ENCODE measurements at regions not wholly inside any gene's neighbourhood (a gene's known extent, or its start where the extent isn't known, plus 50 kb on each side); places are given as distances from the start of the nearest gene placed in this dataset.
A peak's percentile ranks its signal among the peaks of the same experiment; 100 is the strongest.

GRCh38 chr6:155847711-155848110 is 392.1 kb upstream of the NOX3 start:
- no peak for TF ChIP-seq CTCF (IDR thresholded peaks at IDR 0.05; ENCODE audit: insufficient read depth, low read length, severe bottlenecking)
- no peak overlapping the region for H3K4me3 ChIP-seq (ENCODE audit: low read depth, low read length)
- DNase-seq (ENCODE audit: low read depth) (no peak), FAIRE-seq (no peak)
- no peaks in the 10 kb centered on the region for H3K27me3 ChIP-seq (ENCODE audit: control insufficient read depth, insufficient read depth, low read length)
- H3K36me3 ChIP-seq (ENCODE audit: control insufficient read depth, insufficient read depth, low read length), result no peaks in the 10 kb centered on the region

GRCh38 chr6:155837474-155837873 is 381.8 kb upstream of the NOX3 start:
- Histone ChIP-seq H3K27me3 (ENCODE audit: control insufficient read depth, insufficient read depth, low read length) (no peaks in the 10 kb centered on the region), H3K36me3 (ENCODE audit: control insufficient read depth, insufficient read depth, low read length) (no peaks in the 10 kb centered on the region), H3K4me3 (ENCODE audit: low read depth, low read length) (no peak overlapping the region)
- no peak for DNase-seq (ENCODE audit: low read depth)
- no peak for FAIRE-seq
- no peak for TF ChIP-seq CTCF (IDR thresholded peaks at IDR 0.05; ENCODE audit: insufficient read depth, low read length, severe bottlenecking)

GRCh38 chr6:155832596-155832995 is 377.0 kb upstream of the NOX3 start:
- Histone ChIP-seq H3K36me3 (ENCODE audit: control insufficient read depth, insufficient read depth, low read length) (no peaks in the 10 kb centered on the region), H3K4me3 (ENCODE audit: low read depth, low read length) (no peak overlapping the region), H3K27me3 (ENCODE audit: control insufficient read depth, insufficient read depth, low read length) (no peaks in the 10 kb centered on the region)
- DNase-seq (ENCODE audit: low read depth), result peak; percentile 47
- TF ChIP-seq CTCF (IDR thresholded peaks at IDR 0.05; ENCODE audit: insufficient read depth, low read length, severe bottlenecking), result no peak
- no peak for FAIRE-seq

GRCh38 chr6:155830531-155830930 is 374.9 kb upstream of the NOX3 start:
- TF ChIP-seq CTCF (IDR thresholded peaks at IDR 0.05; ENCODE audit: insufficient read depth, low read length, severe bottlenecking), result no peak
- FAIRE-seq (no peak), DNase-seq (ENCODE audit: low read depth) (no peak)
- Histone ChIP-seq H3K27me3 (ENCODE audit: control insufficient read depth, insufficient read depth, low read length) (no peaks in the 10 kb centered on the region), H3K4me3 (ENCODE audit: low read depth, low read length) (no peak overlapping the region), H3K36me3 (ENCODE audit: control insufficient read depth, insufficient read depth, low read length) (no peaks in the 10 kb centered on the region)

GRCh38 chr6:155829646-155830045 is 374.0 kb upstream of the NOX3 start:
- H3K4me3 ChIP-seq (ENCODE audit: low read depth, low read length), result no peak overlapping the region
- no peak for TF ChIP-seq CTCF (IDR thresholded peaks at IDR 0.05; ENCODE audit: insufficient read depth, low read length, severe bottlenecking)

GRCh38 chr6:155828989-155829388 is 373.4 kb upstream of the NOX3 start:
- FAIRE-seq (no peak), DNase-seq (ENCODE audit: low read depth) (peak; percentile 74)
- H3K27me3 ChIP-seq (ENCODE audit: control insufficient read depth, insufficient read depth, low read length), result no peaks in the 10 kb centered on the region
- no peak overlapping the region for H3K4me3 ChIP-seq (ENCODE audit: low read depth, low read length)
- no peaks in the 10 kb centered on the region for H3K36me3 ChIP-seq (ENCODE audit: control insufficient read depth, insufficient read depth, low read length)
- no peak for TF ChIP-seq CTCF (IDR thresholded peaks at IDR 0.05; ENCODE audit: insufficient read depth, low read length, severe bottlenecking)

More at GRCh38 chr6:155829646-155830045, 374.0 kb upstream of the NOX3 start:
- Histone ChIP-seq H3K27me3 (ENCODE audit: control insufficient read depth, insufficient read depth, low read length) (no peaks in the 10 kb centered on the region), H3K36me3 (ENCODE audit: control insufficient read depth, insufficient read depth, low read length) (no peaks in the 10 kb centered on the region)
- DNase-seq (ENCODE audit: low read depth) (peak; percentile 75), FAIRE-seq (no peak)
